ENCODE measurements at regions not wholly inside any gene's neighbourhood (a gene's known extent, or its start where the extent isn't known, plus 50 kb on each side); places are given as distances from the start of the nearest gene placed in this dataset.

DNA sequence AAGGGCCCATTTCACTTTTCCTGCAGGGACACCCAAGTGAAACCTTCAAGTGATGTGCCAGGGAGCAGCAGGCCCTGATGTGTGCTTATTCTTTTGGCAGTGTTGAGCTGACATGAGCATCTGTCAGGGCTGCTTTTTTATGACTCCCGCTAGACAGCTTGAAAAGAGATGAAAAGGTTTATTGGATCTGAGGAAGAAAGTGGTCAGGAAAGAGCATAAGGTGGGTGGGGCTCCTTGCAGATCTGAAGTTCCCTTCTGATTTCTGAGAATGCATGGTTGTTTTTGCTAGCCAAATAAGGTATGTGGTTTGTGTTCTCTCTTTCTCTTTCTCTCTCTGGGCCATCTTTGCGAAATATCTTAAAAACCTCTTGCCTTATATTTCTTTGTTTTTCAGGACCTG, 316.1 kb downstream of the DMRT2 start:
- TF ChIP-seq, protein P1, sequence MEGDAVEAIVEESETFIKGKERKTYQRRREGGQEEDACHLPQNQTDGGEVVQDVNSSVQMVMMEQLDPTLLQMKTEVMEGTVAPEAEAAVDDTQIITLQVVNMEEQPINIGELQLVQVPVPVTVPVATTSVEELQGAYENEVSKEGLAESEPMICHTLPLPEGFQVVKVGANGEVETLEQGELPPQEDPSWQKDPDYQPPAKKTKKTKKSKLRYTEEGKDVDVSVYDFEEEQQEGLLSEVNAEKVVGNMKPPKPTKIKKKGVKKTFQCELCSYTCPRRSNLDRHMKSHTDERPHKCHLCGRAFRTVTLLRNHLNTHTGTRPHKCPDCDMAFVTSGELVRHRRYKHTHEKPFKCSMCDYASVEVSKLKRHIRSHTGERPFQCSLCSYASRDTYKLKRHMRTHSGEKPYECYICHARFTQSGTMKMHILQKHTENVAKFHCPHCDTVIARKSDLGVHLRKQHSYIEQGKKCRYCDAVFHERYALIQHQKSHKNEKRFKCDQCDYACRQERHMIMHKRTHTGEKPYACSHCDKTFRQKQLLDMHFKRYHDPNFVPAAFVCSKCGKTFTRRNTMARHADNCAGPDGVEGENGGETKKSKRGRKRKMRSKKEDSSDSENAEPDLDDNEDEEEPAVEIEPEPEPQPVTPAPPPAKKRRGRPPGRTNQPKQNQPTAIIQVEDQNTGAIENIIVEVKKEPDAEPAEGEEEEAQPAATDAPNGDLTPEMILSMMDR (IDR thresholded peaks at IDR 0.05), result no peak
- no peak for TF ChIP-seq POLR2A (IDR thresholded peaks at IDR 0.05)

All from testis (tissue), 2 donors.